Myocyte (in vitro differentiated cells): ENCODE measurements at regions not wholly inside any gene's neighbourhood (a gene's known extent, or its start where the extent isn't known, plus 50 kb on each side); places are given as distances from the start of the nearest gene placed in this dataset.
"Not testable (repeated sequence)": the region's sequence is repeated elsewhere in the genome, so short reads cannot be mapped to it uniquely, and the experiment has no call there.

Experiments used
- DNase-seq: peaks from one replicate; pipeline ENCODE4 v3.0.0-alpha.2; 2012; ENCODE audit warnings: low read depth

DNA sequence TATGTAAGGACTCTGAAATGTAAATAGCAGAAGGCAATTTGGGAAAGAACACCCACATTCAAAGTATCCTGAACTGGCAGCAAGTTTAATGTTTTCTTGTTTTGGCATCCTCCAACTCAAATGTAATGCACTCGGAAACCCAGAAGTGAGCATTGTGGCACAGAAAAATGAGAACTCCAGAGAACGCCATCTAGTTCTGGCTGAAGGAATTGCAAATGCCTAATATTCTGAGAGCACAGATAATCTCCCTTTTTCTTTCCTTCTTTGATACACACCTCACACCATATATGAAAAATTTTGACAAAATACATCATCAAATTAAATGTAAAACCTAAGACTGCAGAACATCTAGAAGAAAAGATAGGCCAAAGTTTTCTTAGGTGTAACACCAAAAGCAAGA, 52.1 kb downstream of the PWWP3B start:
- DNase-seq: no peak

DNA sequence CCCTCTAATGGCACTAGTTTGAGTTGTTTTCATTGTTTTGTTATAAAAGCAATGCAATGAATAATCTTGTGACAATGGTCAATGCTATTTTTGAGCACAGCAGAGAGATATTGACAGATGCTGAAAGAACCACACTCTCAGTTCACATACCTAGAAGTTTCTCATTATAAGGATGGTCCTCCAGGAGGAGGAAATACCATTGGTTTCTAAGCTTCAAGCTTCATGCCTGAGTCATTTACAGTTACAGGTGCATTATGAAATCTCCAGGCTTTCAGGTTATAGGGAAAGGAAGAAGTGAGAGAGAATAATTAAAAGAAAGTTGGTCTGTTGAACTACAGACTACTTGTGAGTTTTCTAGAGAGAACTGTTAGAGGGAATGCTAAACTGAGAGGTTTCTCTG, 75.3 kb downstream of the PWWP3B start:
- DNase-seq: peak; percentile 14

DNA sequence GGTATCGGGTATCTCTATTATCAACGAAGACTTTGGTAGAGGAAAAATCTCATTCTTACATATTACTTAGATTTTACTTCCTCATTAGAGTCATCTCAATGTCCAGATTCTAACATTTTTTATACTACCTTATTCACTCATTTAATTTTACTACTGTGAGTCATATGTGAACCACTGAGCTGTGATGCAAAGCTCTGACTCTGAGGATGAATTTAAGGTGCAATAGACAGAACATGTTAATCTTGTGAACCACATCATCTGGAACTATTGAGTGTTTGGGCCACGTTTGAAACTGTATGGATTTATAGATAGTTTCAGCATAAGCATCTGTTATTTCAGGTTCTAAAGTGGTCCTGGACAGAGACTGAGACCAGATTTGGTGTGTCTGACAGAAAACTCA, 78.4 kb downstream of the PWWP3B start:
- DNase-seq: peak; percentile 3

DNA sequence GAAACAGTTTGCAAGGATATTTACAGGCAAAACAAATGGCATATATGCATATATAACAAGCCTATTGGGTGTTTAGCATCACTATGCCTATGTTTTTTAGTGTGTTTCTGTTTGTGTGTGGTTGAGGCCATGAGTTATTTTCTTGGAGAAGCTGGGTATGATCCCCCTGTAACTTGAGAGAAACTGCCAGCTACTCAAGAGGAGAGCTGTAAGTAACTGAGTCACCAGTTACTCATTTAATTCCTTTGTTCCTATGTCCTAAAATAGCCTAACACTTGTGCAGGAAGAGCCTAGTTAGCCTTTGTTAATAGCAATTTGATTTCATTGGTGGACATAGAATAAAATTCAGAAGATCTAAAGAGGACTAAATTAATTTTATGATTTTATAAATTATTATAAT, 79.1 kb downstream of the PWWP3B start:
- DNase-seq: peak; percentile 63

DNA sequence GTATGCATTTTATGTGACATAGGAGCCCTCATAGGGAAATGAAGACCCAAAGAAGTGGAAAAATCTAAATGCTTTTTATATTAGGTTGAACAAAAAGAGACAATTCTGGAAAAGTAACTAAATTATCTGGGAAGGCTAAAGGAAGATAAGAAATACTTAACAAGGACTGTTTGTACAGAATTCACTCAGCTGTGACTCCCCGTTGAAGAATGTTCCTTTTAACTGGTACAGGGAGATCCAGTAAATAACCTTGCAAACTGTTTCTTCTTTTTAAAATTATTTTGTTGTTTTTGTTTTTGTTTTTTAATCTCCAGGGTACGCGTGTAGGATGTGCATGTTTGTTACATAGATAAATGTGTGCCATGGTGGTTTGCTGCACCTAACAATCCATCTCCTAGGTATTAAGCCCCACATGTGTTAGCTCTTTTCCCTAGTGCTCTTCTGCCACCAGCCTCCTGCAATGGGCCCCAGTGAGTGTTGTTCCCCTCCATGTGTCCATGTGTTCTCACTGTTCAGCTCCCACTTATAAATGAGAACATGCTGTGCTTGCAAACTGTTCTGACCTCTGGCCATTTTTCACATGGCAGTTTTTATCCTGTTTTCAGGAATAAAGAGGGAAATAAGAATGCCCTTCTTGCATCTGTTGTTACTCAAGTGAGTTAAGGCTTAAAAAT, 81.7 kb downstream of the PWWP3B start:
- peak; percentile 0 for DNase-seq

DNA sequence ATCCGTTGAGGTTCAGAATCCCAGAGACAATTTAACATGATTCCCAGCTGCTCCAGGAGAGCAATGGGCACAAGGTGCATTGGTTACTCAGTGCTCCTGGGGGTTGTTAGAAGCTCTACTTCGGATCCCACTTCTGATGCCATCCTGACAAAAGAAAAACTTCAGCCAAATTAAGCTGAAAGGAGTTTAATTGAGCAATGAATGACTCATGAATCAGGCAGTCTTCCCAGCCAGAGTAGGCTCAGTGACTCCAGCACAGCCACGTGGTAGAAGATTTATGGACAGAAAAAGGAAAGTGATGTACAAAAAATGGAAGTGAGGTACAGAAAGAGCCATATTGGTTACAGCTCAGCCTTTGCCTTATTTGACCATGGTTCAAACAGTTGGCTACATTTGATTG, 95.7 kb downstream of the PWWP3B start:
- DNase-seq: peak; percentile 2

DNA sequence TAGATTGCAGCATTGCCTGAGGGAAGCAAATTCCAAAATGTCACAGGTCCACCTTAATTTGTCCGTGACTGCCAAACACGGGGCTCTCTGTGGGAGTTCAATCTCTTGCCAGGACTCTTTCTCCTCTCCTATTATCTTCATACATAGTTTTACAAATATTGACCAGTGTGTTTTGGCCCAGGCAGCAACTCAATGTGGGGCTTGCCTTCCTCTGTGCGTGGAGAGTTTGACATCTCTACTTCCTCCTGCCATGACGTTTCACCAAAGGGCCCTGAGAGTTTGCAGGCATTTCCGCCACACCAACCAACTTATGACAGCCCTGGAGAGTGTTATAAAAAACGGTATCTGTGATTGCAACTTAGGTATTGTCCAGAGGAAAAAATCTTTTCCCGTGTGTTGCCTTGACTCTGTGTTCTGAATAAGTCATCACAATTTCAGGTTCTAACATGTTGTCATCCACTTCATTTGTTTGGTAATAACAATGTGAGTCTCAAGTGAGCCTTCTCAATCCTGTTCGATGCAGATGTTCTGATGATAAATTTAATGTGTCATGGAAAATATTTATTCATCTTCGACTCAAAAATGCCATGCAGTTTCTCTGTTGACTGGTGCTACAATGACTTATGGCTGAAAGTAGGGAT, 106.0 kb downstream of the PWWP3B start:
- DNase-seq: not testable (repeated sequence)

DNA sequence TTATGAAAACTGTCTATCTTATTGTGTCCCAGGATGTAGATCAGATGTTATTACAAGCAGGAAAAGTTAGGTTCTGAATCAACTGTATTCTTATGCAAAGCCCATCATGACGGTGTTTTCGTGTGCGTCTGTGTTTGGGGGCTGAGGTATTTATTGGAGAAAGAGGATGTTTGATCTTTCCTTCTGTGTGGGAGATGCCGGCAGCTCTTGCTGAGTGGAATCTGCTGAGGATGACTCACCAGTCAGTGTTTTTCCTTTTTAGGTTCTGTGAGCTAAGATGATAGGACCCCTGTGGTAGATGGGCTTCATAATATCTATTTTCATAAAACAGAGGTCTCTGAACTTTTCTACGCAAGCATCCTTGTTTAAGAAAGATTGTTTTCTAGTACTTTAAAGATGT, 107.1 kb downstream of the PWWP3B start:
- not testable (repeated sequence) for DNase-seq

DNA sequence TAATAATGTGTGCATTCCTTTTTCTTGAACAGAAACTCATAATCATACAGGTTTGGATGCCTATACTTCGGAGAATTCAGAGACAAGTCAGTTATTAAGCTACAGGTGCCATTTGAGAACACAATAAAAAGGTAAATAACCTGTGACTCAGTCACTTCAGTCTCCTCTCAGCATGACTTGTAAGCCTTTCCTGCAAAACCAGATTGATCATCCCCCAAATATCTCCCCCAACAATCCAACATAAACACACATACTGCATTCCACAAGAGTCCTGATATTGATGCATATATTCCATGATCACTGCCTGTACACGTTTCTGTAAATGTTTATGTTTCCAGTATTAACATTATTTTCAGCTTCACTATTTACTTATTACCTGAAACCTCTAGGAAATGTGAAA, 110.8 kb downstream of the PWWP3B start:
- no peak for DNase-seq

DNA sequence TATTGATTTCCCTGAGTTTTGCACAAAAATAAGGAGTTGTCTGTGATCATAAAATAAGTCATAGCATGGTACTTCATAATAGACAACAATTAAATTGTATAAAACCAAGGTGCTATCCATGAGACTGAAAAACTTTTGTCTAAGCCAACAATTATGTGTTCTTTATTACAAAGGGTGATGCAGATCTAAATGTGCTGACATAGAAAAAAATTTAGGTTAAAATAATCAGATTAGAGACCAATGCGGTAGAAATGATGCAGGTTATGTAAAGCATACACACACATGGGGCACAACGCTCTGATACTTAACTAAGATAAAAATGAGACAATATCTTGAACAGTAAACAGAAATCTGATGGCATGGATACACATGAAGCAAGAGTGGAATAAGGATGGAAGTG, 113.3 kb downstream of the PWWP3B start:
- no peak for DNase-seq

DNA sequence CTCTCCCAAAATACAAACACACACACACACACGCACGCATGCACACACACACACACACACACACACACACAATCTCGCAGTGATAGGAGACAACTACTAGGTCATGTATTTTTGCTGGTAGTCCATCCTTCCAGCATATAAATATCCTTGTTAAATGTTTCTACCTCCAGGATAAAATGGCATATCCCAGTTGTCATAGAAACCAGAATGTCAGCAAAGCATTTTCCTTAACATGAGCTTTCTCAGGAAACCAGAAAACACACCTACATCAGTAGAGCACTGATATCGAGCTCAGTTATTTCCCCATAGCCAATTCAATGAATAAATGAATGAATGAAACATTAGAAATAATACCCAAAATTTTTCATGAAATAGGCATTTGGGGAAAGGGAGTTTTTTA, 115.7 kb downstream of the PWWP3B start:
- DNase-seq: no peak

DNA sequence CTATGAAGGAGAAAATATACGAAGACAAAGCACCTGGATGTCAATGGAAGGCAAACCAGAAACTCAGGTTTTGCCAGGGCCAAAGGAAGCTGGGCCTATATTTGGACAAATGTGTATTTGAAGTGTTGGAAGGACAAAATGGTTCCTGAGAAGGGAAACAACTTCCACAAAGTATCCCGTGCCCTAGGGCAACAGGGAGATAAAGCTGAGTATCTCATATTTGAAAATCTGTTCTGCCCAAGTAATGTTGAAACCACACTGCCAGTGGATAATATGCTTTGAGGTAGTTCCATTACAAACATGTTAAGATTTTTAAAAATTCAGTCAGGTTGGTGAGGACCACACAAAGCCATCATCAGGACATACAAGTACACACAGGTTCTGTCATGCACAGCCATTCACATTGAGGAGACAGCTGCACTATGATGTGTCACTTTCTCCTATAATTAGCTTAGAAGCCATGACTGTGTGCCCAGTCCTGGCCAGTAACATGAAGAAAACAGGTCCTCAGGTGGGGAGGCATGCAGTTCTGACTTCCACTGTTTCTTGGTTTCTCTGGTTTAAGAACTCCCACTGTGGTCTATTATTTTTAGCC, 116.4 kb downstream of the PWWP3B start:
- DNase-seq: peak; percentile 79

DNA sequence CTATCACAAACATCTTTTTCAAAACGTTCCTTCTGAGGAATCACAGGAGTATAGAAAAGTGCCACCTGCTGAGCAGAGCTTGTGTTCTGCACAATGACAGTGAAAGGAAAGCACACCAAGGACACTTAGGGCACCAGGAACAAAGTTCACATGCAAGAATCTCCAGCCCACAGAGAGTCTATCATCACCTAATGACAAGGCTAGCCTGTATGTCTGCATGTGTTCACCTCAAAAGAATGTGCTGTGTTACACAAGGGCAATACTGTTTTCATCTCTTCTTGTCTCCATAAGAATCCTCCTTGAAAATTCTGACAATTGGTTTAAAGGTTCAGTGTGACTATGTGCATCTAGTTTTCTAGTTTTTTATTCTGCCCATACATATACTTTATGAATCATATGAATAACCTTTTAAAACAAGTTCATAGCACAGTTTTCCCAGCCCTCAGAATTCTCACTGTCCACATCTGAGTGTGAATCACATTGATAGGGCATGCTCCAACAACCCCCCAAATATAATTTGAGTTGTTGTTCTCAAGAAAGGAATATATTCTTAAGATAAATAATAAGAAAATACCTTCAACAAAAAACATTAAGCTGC, 118.0 kb downstream of the PWWP3B start:
- DNase-seq: peak; percentile 30

DNA sequence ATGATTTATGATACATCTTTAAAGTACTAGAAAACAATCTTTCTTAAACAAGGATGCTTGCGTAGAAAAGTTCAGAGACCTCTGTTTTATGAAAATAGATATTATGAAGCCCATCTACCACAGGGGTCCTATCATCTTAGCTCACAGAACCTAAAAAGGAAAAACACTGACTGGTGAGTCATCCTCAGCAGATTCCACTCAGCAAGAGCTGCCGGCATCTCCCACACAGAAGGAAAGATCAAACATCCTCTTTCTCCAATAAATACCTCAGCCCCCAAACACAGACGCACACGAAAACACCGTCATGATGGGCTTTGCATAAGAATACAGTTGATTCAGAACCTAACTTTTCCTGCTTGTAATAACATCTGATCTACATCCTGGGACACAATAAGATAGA, 122.7 kb downstream of the PWWP3B start:
- not testable (repeated sequence) for DNase-seq

DNA sequence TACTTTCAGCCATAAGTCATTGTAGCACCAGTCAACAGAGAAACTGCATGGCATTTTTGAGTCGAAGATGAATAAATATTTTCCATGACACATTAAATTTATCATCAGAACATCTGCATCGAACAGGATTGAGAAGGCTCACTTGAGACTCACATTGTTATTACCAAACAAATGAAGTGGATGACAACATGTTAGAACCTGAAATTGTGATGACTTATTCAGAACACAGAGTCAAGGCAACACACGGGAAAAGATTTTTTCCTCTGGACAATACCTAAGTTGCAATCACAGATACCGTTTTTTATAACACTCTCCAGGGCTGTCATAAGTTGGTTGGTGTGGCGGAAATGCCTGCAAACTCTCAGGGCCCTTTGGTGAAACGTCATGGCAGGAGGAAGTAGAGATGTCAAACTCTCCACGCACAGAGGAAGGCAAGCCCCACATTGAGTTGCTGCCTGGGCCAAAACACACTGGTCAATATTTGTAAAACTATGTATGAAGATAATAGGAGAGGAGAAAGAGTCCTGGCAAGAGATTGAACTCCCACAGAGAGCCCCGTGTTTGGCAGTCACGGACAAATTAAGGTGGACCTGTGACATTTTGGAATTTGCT, 123.8 kb downstream of the PWWP3B start:
- not testable (repeated sequence) for DNase-seq

DNA sequence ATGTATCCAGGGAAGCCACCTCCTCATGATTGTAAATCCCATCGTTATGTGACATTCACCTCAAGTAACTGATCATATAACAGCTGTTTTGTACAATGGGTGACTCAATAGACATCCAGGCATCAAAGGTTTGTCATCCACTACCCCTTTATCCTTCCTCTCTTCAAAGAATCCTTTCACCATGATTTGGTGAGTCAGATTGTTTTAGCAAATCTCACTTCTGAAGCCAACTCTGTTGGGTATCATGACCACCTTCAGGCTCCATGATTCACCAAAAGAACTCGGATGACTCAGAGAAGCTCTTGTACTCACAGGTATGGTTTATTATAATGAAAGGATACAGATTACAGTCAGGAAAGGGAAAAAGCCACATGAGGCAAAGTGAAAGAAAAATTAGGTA, 132.1 kb downstream of the PWWP3B start:
- DNase-seq: no peak

DNA sequence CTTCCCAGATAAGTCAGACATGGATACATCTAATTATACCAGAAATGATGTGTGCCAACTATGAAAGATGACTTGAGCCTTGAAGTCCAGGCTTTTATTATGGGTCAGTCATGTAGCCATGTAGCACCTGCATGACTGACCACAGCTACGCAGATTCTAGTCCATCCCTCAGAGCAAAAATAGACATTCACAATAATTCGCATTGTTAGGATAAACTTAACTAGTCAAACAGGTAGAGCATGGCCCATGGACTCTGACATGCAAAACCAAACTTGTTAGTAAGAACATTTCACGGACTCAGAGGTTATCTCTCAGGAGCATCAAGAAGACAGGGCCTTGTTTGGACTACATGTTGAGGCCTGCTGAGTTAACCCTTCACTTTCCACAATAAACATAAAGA, 132.6 kb downstream of the PWWP3B start:
- no peak for DNase-seq

DNA sequence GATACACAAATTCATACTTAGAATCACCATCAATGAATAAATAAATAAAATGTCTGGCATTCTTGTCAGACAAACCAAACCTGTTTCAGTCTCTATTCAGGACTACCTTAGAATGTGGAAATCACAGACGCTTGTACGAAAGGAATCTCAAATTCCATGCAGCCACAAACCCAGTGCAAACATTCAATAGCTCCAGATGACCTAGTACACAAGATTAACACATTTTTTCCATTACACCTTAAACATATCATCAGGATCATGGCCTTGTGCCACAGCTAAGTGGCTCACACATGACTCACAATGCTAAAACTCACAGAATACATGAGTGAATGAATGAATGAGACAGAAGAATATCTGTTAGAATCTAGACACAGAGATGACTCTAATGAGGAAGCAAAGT, 134.2 kb downstream of the PWWP3B start:
- DNase-seq: no peak

DNA sequence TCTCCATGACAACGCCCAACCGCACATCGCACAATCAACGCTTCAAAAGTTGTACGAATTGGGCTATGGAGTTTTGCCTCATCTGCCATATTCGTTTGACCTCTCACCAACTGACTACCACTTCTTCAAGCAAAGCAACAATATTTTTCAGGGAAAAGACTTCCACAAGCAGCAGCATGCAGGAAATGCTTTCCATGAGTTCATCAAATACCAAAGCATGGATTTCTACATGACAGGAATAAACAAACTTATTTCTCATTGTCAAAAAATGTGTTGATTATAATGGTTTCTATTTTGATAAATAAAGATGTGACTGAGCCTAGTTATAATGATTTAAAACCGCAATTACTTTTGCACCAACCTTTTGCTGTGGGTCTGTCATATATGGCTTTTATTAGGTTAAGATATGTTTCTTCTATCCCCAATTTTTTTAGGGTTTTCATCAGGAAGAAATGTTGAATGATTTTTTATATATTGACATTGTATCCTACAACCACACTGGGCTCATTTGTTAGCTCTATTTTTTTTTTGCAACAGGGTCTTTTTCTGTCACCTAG, 138.4 kb downstream of the PWWP3B start:
- DNase-seq: no peak

DNA sequence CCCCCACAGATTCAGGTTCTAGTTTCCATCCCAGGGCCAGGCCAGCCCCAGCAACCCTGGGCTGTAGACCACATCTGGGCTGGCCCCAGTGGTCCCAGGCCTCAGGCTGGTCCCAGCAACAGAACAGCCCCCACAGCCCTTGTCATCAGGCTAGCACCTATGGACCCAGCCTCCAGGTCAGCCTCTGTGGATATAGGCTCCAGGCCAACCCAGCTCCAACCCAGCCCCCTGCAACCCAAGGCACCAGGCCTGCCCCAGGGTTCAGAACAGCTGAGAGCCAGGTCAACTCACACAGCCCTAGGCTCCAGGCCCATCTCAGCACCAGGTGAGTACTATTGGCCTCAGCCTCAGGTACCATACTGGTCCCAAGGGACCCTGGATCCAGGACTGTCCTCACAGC, 155.3 kb downstream of the PWWP3B start:
- DNase-seq: no peak

DNA sequence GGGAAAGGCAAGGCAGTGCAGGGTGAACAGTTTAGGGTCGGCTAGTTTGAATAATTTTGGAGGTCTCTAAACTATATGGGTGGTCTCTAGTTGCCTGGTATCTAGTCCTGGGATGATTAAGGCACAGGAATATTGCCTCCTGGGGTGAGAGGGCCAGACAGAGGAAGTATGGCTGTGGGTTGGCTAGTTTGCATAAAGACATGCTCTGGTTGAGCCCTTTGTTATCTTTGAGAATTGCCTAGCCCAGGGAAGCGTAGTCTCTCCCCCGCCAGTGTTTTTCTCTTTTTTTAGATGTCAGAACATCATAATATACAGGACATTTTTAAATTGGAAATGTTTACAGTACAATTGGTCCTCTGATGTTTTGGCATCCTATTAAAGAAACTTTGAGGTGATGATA, 163.5 kb downstream of the PWWP3B start:
- no peak for DNase-seq

DNA sequence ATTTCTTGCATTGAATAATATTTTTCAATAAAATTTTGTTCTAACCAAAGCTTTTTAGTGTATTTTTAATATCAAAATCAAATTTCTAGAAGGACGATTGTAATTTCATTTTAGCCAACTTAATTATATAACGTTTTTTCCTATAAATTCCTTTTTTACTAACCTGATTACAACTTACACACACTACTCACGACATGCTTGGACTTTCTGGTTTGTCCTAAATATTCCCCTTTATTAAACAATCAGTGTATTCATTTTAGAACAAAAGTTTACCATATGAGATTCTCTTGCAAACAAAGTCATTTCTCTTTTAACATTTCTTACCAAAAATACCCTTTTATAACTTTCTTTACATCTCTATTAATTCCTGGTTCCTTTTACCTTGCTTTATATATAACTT, 173.7 kb downstream of the PWWP3B start:
- no peak for DNase-seq
